DOHH2 (cell line): ENCODE measurements at regions not wholly inside any gene's neighbourhood (a gene's known extent, or its start where the extent isn't known, plus 50 kb on each side); places are given as distances from the start of the nearest gene placed in this dataset.

ENCODE experiments used
- H3F3A ChIP-seq: fragments of 200-600 bp; sonication (generic), shearing (Covaris generic); 2 replicates; pipeline ENCODE4 v1.6.0; 2016; ENCODE audit warnings: antibody characterized with exemption, mild to moderate bottlenecking; ENCODE audit not compliant: control insufficient read depth, insufficient read depth
- H3K27ac ChIP-seq: fragments of 200-600 bp; sonication (generic); 2 replicates; pipeline ENCODE4 v1.5.1; 2014; ENCODE audit warnings: low read depth, mild to moderate bottlenecking, low read length, moderate library complexity
- H3K27me3 ChIP-seq: fragments of 200-600 bp; sonication (generic); 2 replicates; pipeline ENCODE4 v1.6.1; 2014; ENCODE audit warnings: mild to moderate bottlenecking, low read length, mixed read lengths; ENCODE audit not compliant: control insufficient read depth
- H3K36me3 ChIP-seq: fragments of 200-600 bp; sonication (generic); 2 replicates; pipeline ENCODE4 v1.6.1; 2014; ENCODE audit warnings: mild to moderate bottlenecking, low read length, moderate library complexity, mixed read lengths; ENCODE audit not compliant: control insufficient read depth
- H3K4me1 ChIP-seq: fragments of 200-600 bp; sonication (generic); 2 replicates; pipeline ENCODE4 v1.6.1; 2014; ENCODE audit warnings: mild to moderate bottlenecking, low read length, mixed read lengths; ENCODE audit not compliant: control insufficient read depth
- H3K4me2 ChIP-seq: fragments of 200-600 bp; sonication (generic); 2 replicates; pipeline ENCODE4 v1.6.0; 2014; ENCODE audit warnings: mild to moderate bottlenecking, low read length, moderate library complexity
- H3K4me3 ChIP-seq: fragments of 200-600 bp; sonication (generic); 2 replicates; pipeline ENCODE4 v1.5.1; 2014; ENCODE audit warnings: mild to moderate bottlenecking, low read length, mixed read lengths
- H3K79me2 ChIP-seq: fragments of 200-600 bp; sonication (generic); 2 replicates; pipeline ENCODE4 v1.6.1; 2014; ENCODE audit warnings: mild to moderate bottlenecking, low read length, mixed read lengths; ENCODE audit not compliant: control insufficient read depth
- H3K9me2 ChIP-seq: fragments of 200-600 bp; sonication (generic); replicated peaks from 2 replicates; pipeline ENCODE4 v1.6.1; 2014; ENCODE audit warnings: mild to moderate bottlenecking, low read length, mixed read lengths; ENCODE audit not compliant: control insufficient read depth
- H3K9me3 ChIP-seq: fragments of 200-600 bp; sonication (generic); 2 replicates; pipeline ENCODE4 v1.6.1; 2014; ENCODE audit warnings: antibody characterized with exemption, low read length, mixed read lengths; ENCODE audit not compliant: control insufficient read depth, insufficient read depth
- H4K20me1 ChIP-seq: fragments of 200-600 bp; sonication (generic); 2 replicates; pipeline ENCODE4 v1.6.0; 2014; ENCODE audit warnings: low read depth, mild to moderate bottlenecking, antibody characterized with exemption, low read length, moderate library complexity; ENCODE audit not compliant: control insufficient read depth, insufficient read depth
- CTCF ChIP-seq: fragments of 200-600 bp; sonication (generic); IDR thresholded peaks from one replicate; pipeline ENCODE4 v1.5.1; 2014; ENCODE audit warnings: antibody characterized with exemption, mild to moderate bottlenecking, low read depth, low read length; ENCODE audit not compliant: poor library complexity, severe bottlenecking
- EZH2phosphoT487 ChIP-seq: fragments of 200-600 bp; sonication (generic); IDR thresholded peaks from 2 replicates; pipeline ENCODE4 v1.6.1; 2017; ENCODE audit warnings: borderline replicate concordance, mild to moderate bottlenecking, antibody characterized with exemption, low read length, moderate library complexity, mixed read lengths

- Histone ChIP-seq H3K36me3 (no peaks in the 10 kb centered on the region), H3K4me1 (no peaks in the 10 kb centered on the region), H3K27ac (no peak overlapping the region), H3K9me2 (no peaks in the 10 kb centered on the region), H3F3A (no peaks in the 10 kb centered on the region), H3K27me3 (no peaks in the 10 kb centered on the region), H3K9me3 (no peaks in the 10 kb centered on the region), H4K20me1 (no peaks in the 10 kb centered on the region), H3K4me2 (no peak overlapping the region), H3K4me3 (no peak overlapping the region), H3K79me2 (no peaks in the 10 kb centered on the region)
- TF ChIP-seq EZH2phosphoT487 (no peak), CTCF (no peak)
Observed at GRCh38 chr4:110849461-110849860, 226.6 kb upstream of the PITX2 start.

DNA sequence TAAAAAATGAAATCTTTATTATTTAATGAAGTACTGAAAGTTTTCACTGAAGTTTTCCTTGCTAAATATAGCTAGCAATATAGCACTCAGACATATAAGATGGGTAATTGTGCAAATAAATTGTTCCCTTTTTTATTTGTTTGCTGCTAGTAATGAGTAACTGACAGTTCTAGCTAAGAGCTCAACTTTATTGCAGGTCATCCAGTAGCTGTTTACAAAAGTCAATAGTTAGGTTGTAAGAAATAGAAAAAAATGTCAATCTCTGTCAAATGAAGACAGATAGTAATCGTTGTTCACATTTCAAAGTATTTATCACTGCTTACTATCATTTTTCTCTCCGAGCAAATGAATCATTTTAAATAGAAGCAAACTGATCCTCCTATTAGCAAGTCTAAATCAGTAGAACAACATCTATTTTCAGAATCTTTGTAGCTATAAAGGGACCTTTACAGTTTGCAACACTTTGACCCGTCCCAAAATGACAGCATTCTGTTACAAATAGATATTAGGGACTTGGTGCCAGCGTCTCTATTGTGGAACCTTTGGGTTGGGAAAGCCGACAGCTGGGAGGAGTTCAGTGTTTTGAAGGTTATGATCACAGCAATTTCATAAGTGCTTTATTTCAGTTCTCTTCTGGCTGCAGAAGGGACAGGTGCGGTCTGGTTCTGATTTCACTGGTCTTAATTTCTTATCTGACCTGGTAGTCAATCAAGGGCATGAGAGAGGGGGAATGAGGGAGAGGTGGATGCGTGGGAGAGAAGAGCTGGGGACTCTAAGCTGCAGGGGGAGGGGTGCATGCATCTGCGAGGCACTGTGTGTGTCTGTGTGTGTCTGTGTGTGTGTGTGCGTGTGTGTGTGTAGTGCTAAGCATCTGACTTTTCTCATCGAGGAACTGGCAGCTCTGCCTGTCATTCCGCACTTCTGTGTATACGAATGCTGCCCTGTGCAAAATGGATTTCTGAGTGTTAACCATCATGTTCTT, 227.9 kb upstream of the PITX2 start:
- H3K9me2 ChIP-seq: no peaks in the 10 kb centered on the region
- H3K4me1 ChIP-seq: no peaks in the 10 kb centered on the region
- TF ChIP-seq CTCF (no peak), EZH2phosphoT487 (no peak)
- H3K9me3 ChIP-seq: no peaks in the 10 kb centered on the region
- no peaks in the 10 kb centered on the region for H3K36me3 ChIP-seq
- H3F3A ChIP-seq: no peaks in the 10 kb centered on the region
- no peaks in the 10 kb centered on the region for H3K79me2 ChIP-seq
- H4K20me1 ChIP-seq: no peaks in the 10 kb centered on the region
- no peaks in the 10 kb centered on the region for H3K27me3 ChIP-seq
- no peak overlapping the region for H3K4me3 ChIP-seq
- H3K27ac ChIP-seq: no peak overlapping the region
- H3K4me2 ChIP-seq: no peak overlapping the region

DNA sequence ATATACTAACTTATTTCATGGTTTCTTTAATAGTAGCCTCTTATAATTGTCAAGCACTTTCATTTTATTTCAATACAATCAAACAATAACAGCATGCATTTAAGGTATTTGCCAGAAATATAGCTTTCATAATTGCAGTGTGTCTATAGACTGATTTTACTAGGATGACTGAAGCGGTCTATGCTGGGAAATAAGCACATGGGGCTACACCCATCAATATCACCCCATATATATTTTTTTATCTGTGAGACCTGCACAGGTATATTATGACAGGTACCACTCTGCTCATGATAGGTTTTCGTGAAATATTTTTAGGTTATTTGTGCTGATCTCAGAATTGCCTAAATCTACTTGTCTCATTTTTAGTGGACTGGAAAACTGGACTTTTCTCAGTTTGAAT, 229.1 kb upstream of the PITX2 start:
- Histone ChIP-seq H4K20me1 (no peaks in the 10 kb centered on the region), H3K4me1 (no peaks in the 10 kb centered on the region), H3F3A (no peaks in the 10 kb centered on the region), H3K36me3 (no peaks in the 10 kb centered on the region), H3K27me3 (no peaks in the 10 kb centered on the region), H3K79me2 (no peaks in the 10 kb centered on the region), H3K9me2 (no peaks in the 10 kb centered on the region), H3K4me3 (no peak overlapping the region), H3K27ac (no peak overlapping the region), H3K4me2 (no peak overlapping the region), H3K9me3 (no peaks in the 10 kb centered on the region)
- TF ChIP-seq EZH2phosphoT487 (no peak), CTCF (no peak)
